ENCODE measurements at regions not wholly inside any gene's neighbourhood (a gene's known extent, or its start where the extent isn't known, plus 50 kb on each side); places are given as distances from the start of the nearest gene placed in this dataset.
A peak's percentile ranks its signal among the peaks of the same experiment; 100 is the strongest.
"Not testable (repeated sequence)": the region's sequence is repeated elsewhere in the genome, so short reads cannot be mapped to it uniquely, and the experiment has no call there.

- H3K9me3 ChIP-seq (ENCODE audit: control insufficient read depth in 1 of 2, insufficient read depth in 1 of 2, low read depth in 1 of 2, low read length in 2 of 2); POLR2A ChIA-PET; H3K9ac ChIP-seq (ENCODE audit: low read length); H3K36me3 ChIP-seq (ENCODE audit: control insufficient read depth in 1 of 2, insufficient read depth in 2 of 2, low read length in 2 of 2); RAD21 ChIA-PET (ENCODE audit: low non-redundant PET in 1 of 2, low total read pairs in 2 of 2, uncharacterized antibody in 2 of 2, unreplicated experiment in 2 of 2); BruUV-seq (replicated peaks); H3K27me3 ChIP-seq (ENCODE audit: insufficient read depth, low read length); H3K9me2 ChIP-seq (ENCODE audit: insufficient read depth); intact Hi-C loops (cut with micrococcal nuclease); H3K4me3 ChIP-seq (replicated peaks in 1 of 2; ENCODE audit: low read depth in 1 of 2, low read length in 2 of 2); CTCF ChIA-PET; H4K20me1 ChIP-seq (ENCODE audit: insufficient read depth); H2AFZ ChIP-seq (ENCODE audit: low read depth, low read length, poor library complexity, severe bottlenecking); H3K4me1 ChIP-seq (ENCODE audit: control insufficient read depth in 1 of 2, insufficient read depth in 2 of 2, low read length in 2 of 2); DNase-seq (ENCODE audit: low read depth, low spot score); H3K4me2 ChIP-seq (ENCODE audit: low read length); H3K27ac ChIP-seq (ENCODE audit: low read depth, low read length): not testable (repeated sequence)
- H3K79me2 ChIP-seq (ENCODE audit: insufficient read depth, low read length): peaks cover 40% of the 10 kb centered on the region
- ATAC-seq: peak; percentile 83
- TF ChIP-seq, protein P1, sequence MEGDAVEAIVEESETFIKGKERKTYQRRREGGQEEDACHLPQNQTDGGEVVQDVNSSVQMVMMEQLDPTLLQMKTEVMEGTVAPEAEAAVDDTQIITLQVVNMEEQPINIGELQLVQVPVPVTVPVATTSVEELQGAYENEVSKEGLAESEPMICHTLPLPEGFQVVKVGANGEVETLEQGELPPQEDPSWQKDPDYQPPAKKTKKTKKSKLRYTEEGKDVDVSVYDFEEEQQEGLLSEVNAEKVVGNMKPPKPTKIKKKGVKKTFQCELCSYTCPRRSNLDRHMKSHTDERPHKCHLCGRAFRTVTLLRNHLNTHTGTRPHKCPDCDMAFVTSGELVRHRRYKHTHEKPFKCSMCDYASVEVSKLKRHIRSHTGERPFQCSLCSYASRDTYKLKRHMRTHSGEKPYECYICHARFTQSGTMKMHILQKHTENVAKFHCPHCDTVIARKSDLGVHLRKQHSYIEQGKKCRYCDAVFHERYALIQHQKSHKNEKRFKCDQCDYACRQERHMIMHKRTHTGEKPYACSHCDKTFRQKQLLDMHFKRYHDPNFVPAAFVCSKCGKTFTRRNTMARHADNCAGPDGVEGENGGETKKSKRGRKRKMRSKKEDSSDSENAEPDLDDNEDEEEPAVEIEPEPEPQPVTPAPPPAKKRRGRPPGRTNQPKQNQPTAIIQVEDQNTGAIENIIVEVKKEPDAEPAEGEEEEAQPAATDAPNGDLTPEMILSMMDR (IDR thresholded peaks at IDR 0.05 in 2 of 3, conservative IDR thresholded peaks at IDR 0.05 in 1 of 3; ENCODE audit: borderline replicate concordance in 1 of 3, insufficient read depth in 1 of 3, low read depth in 2 of 3, low read length in 2 of 3): peak in 1 of 3 experiments; percentile 13; a peak in 1 of 6 replicates
Measured at GRCh38 chr2:87476223-87476872, 271.5 kb upstream of the PLGLB2 start.

GRCh38 chr2:87476936-87477335 lies 271.0 kb upstream of the PLGLB2 start:
- H3K9ac ChIP-seq (ENCODE audit: low read length); intact Hi-C loops (cut with micrococcal nuclease); H3K9me2 ChIP-seq (ENCODE audit: insufficient read depth); H2AFZ ChIP-seq (ENCODE audit: low read depth, low read length, poor library complexity, severe bottlenecking); H3K27ac ChIP-seq (ENCODE audit: low read depth, low read length); ATAC-seq; H3K9me3 ChIP-seq (ENCODE audit: control insufficient read depth in 1 of 2, insufficient read depth in 1 of 2, low read depth in 1 of 2, low read length in 2 of 2); H4K20me1 ChIP-seq (ENCODE audit: insufficient read depth); H3K4me1 ChIP-seq (ENCODE audit: control insufficient read depth in 1 of 2, insufficient read depth in 2 of 2, low read length in 2 of 2); H3K27me3 ChIP-seq (ENCODE audit: insufficient read depth, low read length); CTCF ChIA-PET; POLR2A ChIA-PET; H3K4me3 ChIP-seq (replicated peaks in 1 of 2; ENCODE audit: low read depth in 1 of 2, low read length in 2 of 2); DNase-seq (ENCODE audit: low read depth, low spot score); H3K36me3 ChIP-seq (ENCODE audit: control insufficient read depth in 1 of 2, insufficient read depth in 2 of 2, low read length in 2 of 2); H3K4me2 ChIP-seq (ENCODE audit: low read length); BruUV-seq (replicated peaks); RAD21 ChIA-PET (ENCODE audit: low non-redundant PET in 1 of 2, low total read pairs in 2 of 2, uncharacterized antibody in 2 of 2, unreplicated experiment in 2 of 2): not testable (repeated sequence)
- H3K79me2 ChIP-seq (ENCODE audit: insufficient read depth, low read length): peaks cover 37% of the 10 kb centered on the region

- H4K20me1 ChIP-seq (ENCODE audit: insufficient read depth); H3K4me2 ChIP-seq (ENCODE audit: low read length): not testable (repeated sequence)
Measured at GRCh38 chr2:87477669-87478428, 270.0 kb upstream of the PLGLB2 start.

DNA sequence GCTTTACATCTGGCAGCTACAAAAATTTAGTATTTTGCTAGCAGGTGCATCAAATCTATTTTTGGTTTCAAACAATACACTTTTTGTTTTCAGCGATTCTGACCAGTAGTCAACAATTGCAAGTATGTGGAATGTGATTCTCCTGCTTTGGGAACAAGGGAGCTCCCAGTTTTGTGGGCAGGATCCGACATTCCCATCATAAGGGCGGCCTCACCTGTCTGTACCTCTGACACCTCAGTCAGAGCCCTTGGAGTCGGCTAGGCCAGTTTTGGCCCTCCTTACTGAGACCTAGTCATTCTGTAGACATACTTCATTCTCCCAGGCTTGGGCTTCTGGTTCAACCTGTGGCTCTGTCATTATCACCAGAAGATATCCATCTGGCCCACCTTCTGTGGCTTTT lies 269.0 kb upstream of the PLGLB2 start:
- intact Hi-C loops (cut with micrococcal nuclease); BruUV-seq (replicated peaks); H3K4me3 ChIP-seq (replicated peaks in 1 of 2; ENCODE audit: low read depth in 1 of 2, low read length in 2 of 2); H3K9me3 ChIP-seq (ENCODE audit: control insufficient read depth in 1 of 2, insufficient read depth in 1 of 2, low read depth in 1 of 2, low read length in 2 of 2); H3K27ac ChIP-seq (ENCODE audit: low read depth, low read length); H3K9me2 ChIP-seq (ENCODE audit: insufficient read depth); DNase-seq (ENCODE audit: low read depth, low spot score); H3K9ac ChIP-seq (ENCODE audit: low read length); H3K36me3 ChIP-seq (ENCODE audit: control insufficient read depth in 1 of 2, insufficient read depth in 2 of 2, low read length in 2 of 2); CTCF ChIA-PET; POLR2A ChIA-PET; RAD21 ChIA-PET (ENCODE audit: low non-redundant PET in 1 of 2, low total read pairs in 2 of 2, uncharacterized antibody in 2 of 2, unreplicated experiment in 2 of 2); H3K27me3 ChIP-seq (ENCODE audit: insufficient read depth, low read length); H3K4me2 ChIP-seq (ENCODE audit: low read length); ATAC-seq; H4K20me1 ChIP-seq (ENCODE audit: insufficient read depth); H2AFZ ChIP-seq (ENCODE audit: low read depth, low read length, poor library complexity, severe bottlenecking): not testable (repeated sequence)
- Histone ChIP-seq H3K79me2 (ENCODE audit: insufficient read depth, low read length) (peaks cover 43% of the 10 kb centered on the region), H3K4me1 (ENCODE audit: control insufficient read depth in 1 of 2, insufficient read depth in 2 of 2, low read length in 2 of 2) (peaks cover 6 to 11% of the 10 kb centered on the region in 2 experiments)

More at GRCh38 chr2:87477669-87478428, 270.0 kb upstream of the PLGLB2 start:
- H3K4me1 ChIP-seq (ENCODE audit: control insufficient read depth in 1 of 2, insufficient read depth in 2 of 2, low read length in 2 of 2); BruUV-seq (replicated peaks); ATAC-seq; H3K9me2 ChIP-seq (ENCODE audit: insufficient read depth); H3K9ac ChIP-seq (ENCODE audit: low read length); RAD21 ChIA-PET (ENCODE audit: low non-redundant PET in 1 of 2, low total read pairs in 2 of 2, uncharacterized antibody in 2 of 2, unreplicated experiment in 2 of 2); intact Hi-C loops (cut with micrococcal nuclease); POLR2A ChIA-PET; H3K4me3 ChIP-seq (replicated peaks in 1 of 2; ENCODE audit: low read depth in 1 of 2, low read length in 2 of 2); H2AFZ ChIP-seq (ENCODE audit: low read depth, low read length, poor library complexity, severe bottlenecking); H3K27ac ChIP-seq (ENCODE audit: low read depth, low read length); CTCF ChIA-PET; H3K36me3 ChIP-seq (ENCODE audit: control insufficient read depth in 1 of 2, insufficient read depth in 2 of 2, low read length in 2 of 2); DNase-seq (ENCODE audit: low read depth, low spot score); H3K9me3 ChIP-seq (ENCODE audit: control insufficient read depth in 1 of 2, insufficient read depth in 1 of 2, low read depth in 1 of 2, low read length in 2 of 2); H3K27me3 ChIP-seq (ENCODE audit: insufficient read depth, low read length): not testable (repeated sequence)
- H3K79me2 ChIP-seq (ENCODE audit: insufficient read depth, low read length): peaks cover 41% of the 10 kb centered on the region
